ENCODE measurements at regions not wholly inside any gene's neighbourhood (a gene's known extent, or its start where the extent isn't known, plus 50 kb on each side); places are given as distances from the start of the nearest gene placed in this dataset.

DNA sequence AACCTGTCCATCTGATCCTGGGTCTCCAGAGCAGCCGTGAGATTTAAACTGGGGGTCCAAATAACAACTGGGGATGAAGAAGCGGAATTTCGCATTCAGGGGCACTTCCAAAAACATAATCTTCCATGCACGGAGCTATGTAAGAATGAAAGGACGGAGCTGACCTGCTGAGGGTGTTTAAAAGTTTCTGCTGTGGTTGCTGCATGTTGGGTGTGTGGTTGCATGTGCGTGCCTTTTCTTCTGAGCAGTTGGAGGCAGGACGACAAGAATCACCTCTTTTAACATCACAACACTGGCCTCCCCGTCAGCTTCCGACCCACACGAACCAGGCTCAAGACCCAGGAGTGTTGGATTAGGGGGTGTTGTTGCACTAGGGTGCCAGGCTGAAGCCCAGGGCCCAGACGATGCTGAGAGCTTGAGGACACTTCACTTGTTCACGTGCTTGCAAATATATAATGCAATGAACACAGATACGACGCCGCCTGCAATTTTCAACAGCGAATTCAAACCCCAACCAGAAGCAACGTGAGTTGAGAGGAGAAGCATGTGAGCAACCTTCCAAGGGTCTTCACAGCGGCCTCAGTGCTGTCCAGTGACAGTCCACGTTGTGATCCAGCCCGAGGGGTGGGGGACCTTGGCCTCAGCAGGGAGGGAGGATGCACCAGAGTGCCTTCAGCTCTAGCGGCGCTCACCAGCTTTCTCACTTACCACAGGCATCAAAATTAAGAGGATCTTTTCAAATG is 76.0 kb upstream of the SALL3 start:
- no peak for DNase-seq

DNA sequence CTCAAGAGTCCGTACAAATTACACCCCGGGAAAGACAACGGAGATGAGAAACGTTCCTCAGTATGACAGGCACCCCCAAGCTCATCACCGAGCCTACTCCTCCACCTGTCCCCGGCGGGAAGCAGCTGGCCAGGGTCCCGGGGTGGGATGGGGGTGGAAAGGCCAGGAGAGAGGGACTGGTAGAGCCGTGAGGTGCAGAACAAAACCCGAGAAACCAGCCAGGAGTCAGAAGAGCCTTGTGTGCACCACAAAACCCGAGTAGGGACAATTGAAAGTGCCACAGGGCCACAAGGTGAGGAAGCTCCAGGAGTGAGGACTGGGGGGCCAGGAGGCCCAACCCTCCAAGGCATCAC is 75.5 kb upstream of the SALL3 start:
- no peak for DNase-seq

DNA sequence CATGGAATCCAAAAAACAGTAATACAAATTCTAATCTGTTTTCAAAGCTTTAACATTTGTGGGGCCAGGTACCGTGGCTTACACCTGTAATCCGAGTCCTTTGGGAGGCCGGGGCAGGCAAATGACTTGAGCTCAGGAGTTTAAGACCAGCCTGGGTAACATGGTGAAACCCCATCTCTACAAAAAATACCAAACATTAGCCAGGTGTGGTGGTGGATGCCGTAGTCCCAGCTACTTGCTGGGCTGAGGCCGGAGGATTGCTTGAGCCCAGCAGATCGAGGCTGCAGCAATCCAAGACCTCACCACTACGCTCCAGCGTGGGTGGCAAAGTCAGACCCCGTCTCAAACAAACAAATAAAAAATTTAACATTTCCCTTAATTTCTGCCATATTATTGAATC is 74.3 kb upstream of the SALL3 start:
- DNase-seq = no peak

DNA sequence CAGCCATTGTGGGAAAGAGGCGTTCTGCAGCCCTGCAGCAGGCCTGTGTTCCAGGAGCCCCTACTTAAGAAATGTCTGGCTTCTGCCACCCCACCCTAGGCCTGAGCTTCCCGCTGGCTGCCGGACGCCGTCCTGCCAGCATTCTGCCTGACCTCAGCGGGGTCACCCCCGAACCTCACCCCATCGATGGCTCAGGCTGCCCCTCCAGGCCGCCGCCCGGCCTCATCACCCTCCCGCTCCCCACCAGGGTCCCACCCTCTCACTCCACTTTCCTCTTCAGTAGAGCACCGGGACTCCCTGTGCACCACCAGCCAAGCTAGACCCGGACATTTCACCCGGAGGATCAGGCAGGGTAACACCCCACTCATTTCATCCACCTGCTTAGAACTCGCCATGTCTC is 73.6 kb upstream of the SALL3 start:
- DNase-seq = no peak

DNA sequence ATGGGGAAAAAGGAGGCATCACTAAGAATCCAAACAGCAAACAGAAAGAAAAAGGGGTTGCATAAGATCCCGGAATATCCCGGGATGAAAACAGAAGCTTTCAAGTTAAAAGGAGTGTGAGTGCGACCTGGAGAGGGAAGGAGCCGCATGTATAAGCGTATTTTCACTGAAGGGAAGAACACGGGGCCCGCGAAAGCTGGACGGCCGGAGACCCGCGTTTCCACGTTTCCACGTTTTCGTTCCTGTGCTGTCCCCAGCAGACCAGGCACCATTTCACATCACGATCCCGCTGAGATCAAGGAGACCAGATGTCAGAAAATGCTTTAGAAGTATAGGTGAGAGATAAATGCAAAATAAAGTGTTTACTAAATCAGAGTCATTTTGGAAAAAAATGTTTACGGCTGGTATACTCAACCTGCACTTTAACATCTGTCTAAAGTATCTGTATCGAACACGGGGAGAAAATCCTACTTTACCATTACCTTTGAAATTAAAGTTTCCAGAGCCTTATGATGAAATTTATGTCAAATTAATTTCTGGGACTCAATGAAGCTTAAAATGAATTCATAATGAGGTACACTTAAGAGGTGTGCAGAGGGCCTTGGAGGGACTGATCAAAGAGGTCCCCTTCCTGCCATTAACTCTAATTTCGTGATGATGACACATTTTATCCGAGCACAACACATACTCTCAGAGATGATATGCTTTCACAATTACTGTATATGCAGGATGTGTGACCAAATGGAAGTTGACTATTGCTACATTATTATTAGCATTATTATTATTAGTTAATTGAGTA is 71.0 kb upstream of the SALL3 start:
- no peak for DNase-seq

DNA sequence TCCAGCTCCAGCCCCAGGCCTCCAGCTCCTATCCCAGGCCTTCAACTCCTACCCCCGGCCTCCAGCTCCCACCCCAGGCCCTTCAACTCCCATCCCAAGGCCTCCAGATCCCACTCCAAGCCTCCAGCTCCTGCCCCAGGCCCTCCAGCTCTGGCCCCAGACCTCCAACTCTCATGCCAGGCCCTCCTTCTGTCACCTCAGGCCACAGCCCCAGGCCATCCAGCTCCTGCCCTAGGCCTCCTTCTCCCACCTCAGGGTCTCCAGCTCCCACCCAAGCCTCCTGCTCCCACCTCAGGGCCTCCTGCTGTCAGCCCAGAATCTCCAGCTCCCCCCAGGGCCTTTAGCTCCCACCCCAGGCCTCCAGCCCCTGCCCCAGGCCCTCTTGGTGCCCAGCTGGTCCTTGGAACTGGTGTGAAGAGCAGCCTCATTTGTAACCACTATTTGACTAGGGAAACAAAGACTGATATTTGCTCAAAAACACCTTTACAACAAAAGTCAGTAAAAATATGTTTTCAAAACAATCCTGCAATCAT is 67.8 kb upstream of the SALL3 start:
- DNase-seq = no peak

DNA sequence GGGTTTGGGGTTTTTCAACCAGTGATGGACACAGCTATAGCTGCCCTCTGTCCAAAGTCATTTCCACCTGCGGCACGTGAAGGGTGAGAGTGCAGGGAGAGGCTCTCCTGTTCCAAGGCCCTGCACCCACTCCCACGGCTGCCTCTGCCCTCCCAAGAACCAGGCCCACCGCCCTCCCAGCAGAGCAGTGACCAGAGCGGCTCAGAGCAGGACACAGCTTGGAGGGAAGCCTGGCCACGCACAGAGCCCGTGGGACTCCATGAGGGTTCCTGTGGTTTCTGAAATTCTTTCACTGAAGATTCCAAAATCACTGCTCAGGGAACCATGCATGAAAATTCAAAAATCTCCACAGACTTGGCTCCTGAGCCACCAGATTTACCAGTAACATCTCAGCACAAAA is 67.3 kb upstream of the SALL3 start:
- no peak for DNase-seq

DNA sequence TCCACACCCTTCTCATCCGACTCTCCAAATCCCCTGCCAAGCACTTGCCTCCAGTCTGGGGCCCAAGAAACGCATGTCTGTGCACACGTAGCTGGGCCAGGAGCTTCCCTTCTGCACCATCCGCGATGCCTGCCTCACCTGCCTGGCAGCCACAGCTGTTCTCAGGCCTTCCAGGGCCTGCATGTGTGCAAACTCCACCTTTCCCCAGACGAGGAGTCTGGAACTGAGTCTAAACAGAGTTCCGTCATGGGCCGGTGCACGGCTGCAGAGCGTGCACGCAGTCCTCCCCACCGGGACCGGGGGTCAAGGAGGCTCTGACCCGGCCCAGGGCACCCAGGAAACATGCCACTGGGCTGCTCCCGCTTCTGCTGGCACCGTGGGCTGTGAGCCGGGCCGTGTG is 66.8 kb upstream of the SALL3 start:
- no peak for DNase-seq

DNA sequence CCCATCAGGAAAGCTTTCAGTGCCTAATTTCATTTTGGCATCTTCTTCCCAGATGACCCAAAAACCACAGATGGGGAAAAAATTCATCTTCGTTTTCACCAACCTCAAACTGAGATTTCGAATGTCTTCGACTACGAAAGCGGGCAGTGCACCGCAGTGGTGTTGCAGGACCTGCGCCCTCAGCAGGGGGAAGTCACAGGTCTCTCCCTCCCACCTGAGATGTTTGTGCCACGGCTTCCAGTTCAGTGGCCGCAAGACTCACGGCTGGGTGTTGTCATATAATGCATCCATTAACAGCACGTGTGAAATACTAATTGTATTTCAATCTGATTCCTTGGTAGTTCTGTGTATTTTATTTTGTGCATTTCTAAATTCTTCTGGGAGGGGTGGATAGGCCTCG is 66.2 kb upstream of the SALL3 start:
- no peak for DNase-seq

DNA sequence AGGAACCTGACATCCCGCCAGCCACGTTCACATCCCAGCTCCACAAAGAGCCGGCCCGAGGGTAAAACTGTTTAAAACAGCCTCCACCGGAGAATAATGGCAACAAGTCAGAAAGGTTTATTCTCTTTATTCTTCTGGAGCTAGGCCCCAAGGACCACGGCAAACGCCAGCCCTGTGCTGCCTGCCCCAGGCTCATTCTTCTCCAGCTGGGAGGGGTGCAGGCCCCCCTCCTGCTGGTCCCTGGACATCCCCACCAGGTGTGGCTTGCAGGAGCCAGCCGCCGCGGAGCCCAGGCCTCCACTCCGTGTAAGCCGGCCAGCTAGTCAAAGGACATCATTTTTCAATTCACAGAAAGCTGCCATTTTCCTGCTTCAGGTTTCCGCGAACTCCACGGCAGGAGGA is 65.8 kb upstream of the SALL3 start:
- DNase-seq = no peak

DNA sequence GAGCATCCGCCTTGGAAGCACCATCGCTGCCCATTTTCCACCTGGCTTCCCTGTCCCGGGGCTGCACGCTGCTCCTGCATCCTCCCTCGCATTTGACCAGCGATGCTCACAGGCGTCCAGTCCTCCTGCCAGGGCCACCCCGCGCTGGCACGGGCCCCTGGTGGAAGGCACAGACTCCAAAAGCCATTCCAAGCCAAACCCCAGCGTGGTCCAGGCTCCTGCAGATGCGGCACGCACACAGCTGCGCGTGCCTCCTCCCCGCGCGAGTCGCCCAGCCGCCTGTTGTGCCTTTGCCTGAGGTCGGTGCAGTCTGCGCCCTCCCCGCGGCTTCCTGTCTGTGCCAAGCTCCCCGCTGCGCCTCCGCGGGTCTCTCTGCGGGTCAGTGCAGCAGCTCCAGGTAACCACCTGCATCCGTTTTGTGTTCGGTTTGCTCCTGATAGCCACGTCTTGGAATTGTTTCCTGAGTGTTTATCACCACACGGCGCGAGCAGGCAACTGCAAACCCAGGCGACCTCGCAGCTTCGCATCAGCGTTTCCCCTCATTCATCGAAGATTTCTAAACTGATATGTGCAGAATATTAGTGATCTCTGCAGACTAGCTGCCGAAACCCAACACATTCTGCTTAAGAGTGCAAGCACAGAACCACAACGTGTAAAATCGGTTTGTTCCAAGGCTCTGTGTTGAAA is 65.2 kb upstream of the SALL3 start:
- DNase-seq = no peak

DNA sequence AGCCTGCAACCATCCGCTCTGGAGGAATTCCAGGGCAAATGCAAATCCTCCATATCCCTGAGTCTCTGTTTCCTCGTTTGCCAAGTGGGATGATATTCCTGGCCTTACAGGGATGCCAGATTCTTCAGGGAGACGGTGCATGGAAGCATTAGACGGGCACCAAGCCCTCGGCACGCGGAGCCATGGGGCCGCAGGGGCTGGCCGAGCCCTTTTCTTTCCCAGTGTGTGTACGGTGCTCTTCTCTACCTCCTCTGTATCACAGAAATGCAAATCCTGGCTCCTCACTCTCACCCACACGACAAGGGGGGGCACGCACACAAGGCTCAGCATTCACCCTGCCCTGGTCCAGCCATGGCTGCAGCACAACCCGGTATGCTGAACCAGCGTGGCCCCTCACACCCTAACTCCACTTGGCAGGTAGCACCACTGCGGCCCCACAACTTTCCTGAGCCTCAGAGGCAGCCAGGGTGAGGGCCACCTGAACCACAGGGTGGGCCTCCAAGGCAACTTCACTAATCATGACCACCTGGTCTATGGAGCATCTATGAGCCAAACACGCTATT is 64.1 kb upstream of the SALL3 start:
- DNase-seq = no peak

DNA sequence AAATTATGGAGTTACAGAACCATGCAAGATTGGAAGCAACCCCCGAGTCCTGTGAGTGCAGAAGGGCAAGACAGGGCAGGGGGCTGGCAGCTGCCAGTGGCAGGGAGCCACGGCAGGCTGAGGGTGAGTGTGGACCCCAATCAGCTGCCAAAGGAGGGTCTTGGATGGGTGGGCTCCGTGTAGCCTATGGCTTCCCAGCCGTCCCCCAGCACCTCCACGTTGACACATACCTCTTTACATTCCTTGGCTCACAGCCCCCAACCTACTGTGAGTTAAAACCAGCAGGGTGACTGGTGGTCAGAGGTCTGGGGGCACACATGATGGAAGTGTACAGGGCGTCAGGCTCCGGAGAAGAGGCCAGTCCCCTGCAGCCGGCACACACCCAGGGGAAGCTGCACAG is 60.9 kb upstream of the SALL3 start:
- DNase-seq = no peak

DNA sequence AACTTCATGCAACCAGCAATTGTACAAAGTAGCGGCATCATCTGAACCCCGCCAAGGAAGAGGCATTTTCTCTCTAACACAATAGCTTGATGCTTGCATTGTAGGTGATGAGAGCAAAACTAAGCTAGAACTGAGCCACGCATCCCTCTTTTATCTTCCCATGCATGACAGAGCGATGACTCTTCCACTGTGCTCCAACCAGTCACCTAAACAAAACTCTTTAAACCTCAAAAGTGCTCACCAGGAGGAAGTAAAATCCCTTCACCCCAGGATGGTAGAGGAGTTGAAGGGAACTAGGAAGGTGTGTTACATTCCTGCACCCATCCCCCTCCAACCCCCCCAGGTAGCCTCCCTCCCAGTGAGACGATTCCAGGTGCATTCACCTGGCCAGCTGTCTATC is 59.7 kb upstream of the SALL3 start:
- DNase-seq = no peak

DNA sequence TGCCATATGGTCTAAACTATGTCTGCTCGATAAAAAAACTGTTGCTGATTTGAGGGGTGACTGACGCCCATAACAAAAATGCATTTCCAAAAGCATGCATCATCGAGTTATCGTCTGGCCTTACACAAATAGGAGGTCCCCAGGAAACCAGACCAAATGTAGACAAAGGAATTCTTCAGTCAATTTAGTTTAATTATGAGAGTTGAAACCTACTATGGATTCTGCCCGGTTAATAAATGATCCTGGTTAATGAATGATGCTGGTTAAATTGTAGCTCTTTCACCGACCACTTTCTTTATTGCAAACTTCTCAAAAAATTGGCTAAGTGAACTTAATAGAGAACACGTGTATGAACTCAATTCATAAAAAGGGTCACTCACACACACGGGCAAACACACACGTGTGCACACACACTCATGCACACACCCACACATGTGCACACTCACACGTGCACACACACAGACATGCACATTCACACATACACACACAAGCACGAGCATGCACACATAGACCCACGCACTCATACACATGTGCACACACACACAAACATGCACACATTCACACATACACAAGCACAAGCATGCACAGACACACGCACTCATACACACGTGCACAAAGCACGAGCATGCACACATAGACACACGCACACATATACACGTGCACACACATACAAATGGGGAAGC is 59.0 kb upstream of the SALL3 start:
- DNase-seq = no peak

DNA sequence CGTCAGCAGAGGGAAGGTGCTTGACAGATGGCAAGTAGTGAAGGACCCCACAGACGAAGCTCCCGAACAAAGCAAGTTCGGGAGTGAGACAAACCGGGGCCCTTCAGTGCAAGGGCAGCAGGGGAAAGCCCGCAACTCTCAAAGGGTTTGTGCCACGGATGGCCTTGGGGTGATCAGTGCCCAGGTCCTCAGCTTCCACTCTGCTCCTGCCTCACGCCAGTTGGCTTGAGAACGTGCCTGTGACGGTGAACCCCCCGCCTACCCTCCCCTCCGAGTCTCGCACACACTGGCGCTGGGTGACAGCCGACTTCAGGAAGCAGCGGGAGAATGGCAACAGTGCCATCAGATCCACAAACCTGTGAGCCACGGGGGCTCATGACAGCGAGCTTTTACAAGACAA is 56.8 kb upstream of the SALL3 start:
- DNase-seq = no peak

DNA sequence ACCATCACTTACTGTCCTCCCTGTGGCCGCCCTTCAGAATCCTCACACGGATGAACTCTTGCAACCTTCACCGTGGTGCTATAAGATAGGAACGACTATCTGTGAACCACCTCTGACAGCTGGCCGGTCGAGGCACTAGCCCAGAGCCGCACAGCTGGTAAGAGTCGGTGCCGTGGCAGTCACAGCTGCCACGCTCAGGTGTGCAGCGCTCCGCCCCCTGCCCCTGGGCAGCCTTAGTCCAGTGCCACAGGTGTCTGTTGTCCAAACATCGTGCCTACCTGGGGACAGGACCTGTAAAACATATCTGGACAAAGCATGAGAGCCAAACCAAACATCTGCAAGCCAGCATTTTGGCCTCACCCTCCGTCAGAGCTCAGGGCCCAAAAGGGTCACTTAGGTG is 55.3 kb upstream of the SALL3 start:
- DNase-seq = no peak

DNA sequence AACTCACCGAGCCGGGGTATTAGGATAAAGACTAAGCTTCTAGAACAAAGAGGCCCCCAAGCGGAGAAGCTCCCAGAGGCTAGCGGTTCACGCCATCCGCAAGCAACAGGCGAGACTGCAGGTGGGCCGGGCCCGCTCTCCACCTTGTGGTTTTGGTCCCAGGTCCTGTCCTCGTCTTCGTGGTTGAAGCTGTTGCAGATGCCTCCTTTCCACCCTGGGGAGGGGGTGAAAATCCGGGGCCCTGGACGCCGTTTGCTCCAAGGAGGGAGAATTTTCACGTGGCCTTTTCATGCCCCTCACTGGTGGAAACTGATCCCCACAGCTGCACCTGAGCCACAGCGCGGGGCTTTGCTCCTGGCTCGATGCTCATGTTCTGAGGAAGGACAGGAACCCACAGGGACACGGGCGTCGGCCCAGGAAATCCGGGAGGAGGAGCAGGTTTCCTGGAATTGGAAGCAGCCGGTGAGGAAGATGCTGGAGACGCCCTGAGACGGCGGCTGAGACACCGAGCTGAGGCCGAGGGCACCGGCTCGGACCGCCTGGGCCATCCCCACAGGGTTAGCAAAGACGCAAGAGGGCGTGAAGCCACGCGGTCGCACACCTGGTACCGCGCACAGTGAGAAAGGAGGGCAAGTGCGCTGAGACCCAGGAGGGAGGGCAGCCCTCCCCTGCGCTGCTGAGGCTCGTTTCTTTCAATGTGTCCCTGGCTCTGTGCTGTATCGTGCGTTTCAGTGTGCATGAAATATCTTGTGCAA is 54.7 kb upstream of the SALL3 start:
- no peak for DNase-seq

DNA sequence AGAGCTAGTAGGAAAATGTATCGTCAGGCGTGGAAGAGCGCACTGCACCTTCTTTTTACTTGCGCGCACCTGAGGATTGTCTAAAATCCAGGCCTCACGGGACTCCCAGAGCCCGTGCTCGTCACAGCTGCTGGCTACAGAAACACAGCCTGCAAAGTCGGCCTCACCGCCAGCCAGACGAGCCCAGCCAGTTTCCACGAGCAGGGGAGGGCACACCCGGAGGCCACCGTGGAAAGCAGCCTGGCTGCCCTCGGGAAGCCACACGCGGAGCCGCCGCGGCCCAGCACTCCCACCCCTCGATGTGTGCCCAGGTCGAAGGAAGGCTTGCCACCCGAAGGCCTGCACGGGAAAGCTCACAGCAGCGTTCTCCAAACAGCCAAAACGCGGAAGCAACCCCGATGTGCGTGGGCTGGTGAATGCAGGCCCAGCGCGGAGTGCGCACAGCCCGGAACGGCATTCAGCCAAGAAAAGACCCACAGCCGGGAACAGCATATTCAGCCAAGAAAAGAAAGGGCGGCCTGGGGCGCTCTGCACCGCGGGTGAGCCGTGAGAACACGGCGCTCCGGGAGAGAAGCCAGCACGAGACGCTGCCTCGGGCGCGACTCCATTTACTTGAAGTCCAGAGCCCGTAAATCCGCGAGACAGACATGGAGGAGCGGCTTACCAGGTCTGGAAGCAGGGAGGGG is 53.9 kb upstream of the SALL3 start:
- no peak for DNase-seq

DNA sequence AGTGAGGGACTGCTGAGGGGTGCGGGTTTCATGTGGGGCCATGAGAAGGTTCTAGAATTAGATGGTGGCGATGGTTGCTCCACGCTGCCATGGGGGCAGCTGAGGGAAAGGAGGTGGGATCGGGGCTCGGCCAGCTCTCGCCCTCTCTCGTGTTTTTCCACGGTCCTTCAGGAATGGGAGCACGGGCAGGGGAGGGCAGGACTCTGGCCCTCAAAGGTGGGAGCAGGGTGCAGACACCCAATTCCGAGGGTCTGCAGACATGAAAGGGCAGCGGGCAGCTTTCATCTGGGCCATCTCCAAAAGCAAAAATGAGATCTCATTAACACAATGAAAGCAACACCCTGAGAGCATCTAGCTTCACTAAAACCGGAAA is 53.4 kb upstream of the SALL3 start:
- no peak for DNase-seq

DNA sequence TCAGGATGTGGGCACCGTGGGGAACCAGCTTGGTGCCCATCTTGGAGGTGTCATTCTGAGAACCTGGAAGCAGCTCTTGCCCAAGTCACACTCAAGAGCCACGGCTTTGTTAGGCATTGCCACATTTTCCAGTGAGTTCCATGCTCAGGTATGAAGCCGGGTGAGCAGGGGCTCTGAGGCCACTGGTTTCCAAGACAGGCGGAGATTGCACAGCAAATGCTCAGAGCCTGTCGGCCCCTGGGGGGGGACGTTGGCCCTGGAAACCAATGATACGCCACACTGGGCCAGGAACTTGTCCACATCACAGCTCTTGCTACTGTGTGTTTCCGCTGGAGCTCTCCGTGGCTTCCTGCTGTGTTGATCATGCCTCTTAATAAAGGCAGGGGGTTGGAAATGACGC is 52.5 kb upstream of the SALL3 start:
- DNase-seq = no peak

DNA sequence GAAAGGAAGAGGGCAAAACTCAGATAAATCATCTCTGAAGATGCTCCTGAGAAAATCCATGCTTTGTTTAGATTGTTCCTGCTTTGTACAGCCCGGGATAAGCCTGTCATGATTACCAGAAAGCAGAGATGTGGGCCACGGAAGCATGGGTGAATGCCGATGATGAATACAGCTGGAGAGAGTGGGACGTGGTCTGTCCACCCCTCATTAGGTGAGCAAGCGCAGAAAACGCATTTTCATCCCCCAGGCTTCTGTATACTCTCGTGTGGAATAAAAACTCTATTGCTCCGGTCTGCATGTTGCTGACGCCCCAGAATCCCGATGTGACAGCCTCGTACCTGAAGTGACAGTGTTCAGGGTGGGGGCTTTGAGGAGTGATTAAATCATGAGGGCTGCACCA is 52.0 kb upstream of the SALL3 start:
- no peak for DNase-seq

All from fibroblast of skin of right biceps (primary cell).